HG03558 (cell line): ENCODE measurements at regions not wholly inside any gene's neighbourhood (a gene's known extent, or its start where the extent isn't known, plus 50 kb on each side); places are given as distances from the start of the nearest gene placed in this dataset.

Experiments used
- ATAC-seq: cut with Tn5 transposase; IDR thresholded peaks from one replicate; pipeline ENCODE4 v1.9.1; 2021; ENCODE audit warnings: moderate number of reproducible peaks; ENCODE audit not compliant: unreplicated experiment; ENCODE audit errors: extremely low read depth

- ATAC-seq = no peak
These were observed 173.1 kb downstream of the KLHL28 start for GRCh38 chr14:44788612-44789011.

GRCh38 chr14:44785096-44785495, 176.7 kb downstream of the KLHL28 start:
- no peak for ATAC-seq

- ATAC-seq = no peak
These were observed 177.8 kb downstream of the KLHL28 start for GRCh38 chr14:44783901-44784300.

GRCh38 chr14:44782775-44783238, 178.9 kb downstream of the KLHL28 start:
- no peak for ATAC-seq

GRCh38 chr14:44780989-44781388, 180.8 kb downstream of the KLHL28 start:
- ATAC-seq = no peak

GRCh38 chr14:44778604-44779003, 183.1 kb downstream of the KLHL28 start:
- peak; percentile 63 for ATAC-seq

GRCh38 chr14:44777584-44777983, 184.2 kb downstream of the KLHL28 start:
- ATAC-seq = no peak

- ATAC-seq = no peak
These were observed 186.5 kb downstream of the KLHL28 start for GRCh38 chr14:44775248-44775647.

GRCh38 chr14:44774396-44774795, 187.4 kb downstream of the KLHL28 start:
- ATAC-seq = no peak

GRCh38 chr14:44771496-44771895, 190.3 kb downstream of the KLHL28 start:
- ATAC-seq = no peak

- ATAC-seq = no peak
These were observed 191.5 kb downstream of the KLHL28 start for GRCh38 chr14:44770201-44770600.

- no peak for ATAC-seq
These were observed 192.8 kb downstream of the KLHL28 start for GRCh38 chr14:44768935-44769334.

- ATAC-seq = no peak
These were observed 194.0 kb downstream of the KLHL28 start for GRCh38 chr14:44767646-44768173.

- no peak for ATAC-seq
These were observed 195.5 kb downstream of the KLHL28 start for GRCh38 chr14:44766285-44766684.

- no peak for ATAC-seq
These were observed 198.4 kb downstream of the KLHL28 start for GRCh38 chr14:44763356-44763755.

- no peak for ATAC-seq
These were observed 202.5 kb downstream of the KLHL28 start for GRCh38 chr14:44759277-44759676.

- ATAC-seq = no peak
These were observed 205.2 kb downstream of the KLHL28 start for GRCh38 chr14:44756554-44756953.

GRCh38 chr14:44745371-44745770, 216.4 kb downstream of the KLHL28 start:
- ATAC-seq = no peak

GRCh38 chr14:44742202-44742601, 219.5 kb downstream of the KLHL28 start:
- ATAC-seq = no peak

GRCh38 chr14:44741431-44741830, 220.3 kb downstream of the KLHL28 start:
- no peak for ATAC-seq

GRCh38 chr14:44736326-44736725, 225.4 kb downstream of the KLHL28 start:
- ATAC-seq = no peak

- no peak for ATAC-seq
These were observed 225.1 kb upstream of the FSCB start for GRCh38 chr14:44732144-44732543.

GRCh38 chr14:44730860-44731259, 223.8 kb upstream of the FSCB start:
- no peak for ATAC-seq
